ENCODE measurements at regions not wholly inside any gene's neighbourhood (a gene's known extent, or its start where the extent isn't known, plus 50 kb on each side); places are given as distances from the start of the nearest gene placed in this dataset.

DNA sequence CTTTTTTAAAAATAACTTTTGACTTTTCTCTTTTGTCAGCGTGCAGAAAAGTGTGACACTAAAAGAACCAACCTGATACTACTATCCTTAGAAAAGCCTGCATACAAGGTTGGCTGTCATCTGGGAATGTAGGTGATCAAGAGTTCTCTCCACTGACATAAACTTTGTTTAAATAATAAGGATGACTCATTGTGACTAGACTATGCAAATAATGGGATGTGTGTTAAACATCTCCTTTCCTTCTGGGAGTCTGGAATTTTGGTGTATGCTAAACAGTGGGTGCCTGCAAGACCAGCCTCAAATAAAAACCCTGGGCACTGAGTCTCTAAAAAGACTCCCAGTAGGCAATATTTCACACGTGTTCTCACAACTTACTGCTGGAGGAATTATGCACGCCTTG lies 373.4 kb downstream of the CNTNAP4 start:
- TF ChIP-seq, protein P1, sequence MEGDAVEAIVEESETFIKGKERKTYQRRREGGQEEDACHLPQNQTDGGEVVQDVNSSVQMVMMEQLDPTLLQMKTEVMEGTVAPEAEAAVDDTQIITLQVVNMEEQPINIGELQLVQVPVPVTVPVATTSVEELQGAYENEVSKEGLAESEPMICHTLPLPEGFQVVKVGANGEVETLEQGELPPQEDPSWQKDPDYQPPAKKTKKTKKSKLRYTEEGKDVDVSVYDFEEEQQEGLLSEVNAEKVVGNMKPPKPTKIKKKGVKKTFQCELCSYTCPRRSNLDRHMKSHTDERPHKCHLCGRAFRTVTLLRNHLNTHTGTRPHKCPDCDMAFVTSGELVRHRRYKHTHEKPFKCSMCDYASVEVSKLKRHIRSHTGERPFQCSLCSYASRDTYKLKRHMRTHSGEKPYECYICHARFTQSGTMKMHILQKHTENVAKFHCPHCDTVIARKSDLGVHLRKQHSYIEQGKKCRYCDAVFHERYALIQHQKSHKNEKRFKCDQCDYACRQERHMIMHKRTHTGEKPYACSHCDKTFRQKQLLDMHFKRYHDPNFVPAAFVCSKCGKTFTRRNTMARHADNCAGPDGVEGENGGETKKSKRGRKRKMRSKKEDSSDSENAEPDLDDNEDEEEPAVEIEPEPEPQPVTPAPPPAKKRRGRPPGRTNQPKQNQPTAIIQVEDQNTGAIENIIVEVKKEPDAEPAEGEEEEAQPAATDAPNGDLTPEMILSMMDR (IDR thresholded peaks at IDR 0.05), result no peak
- TF ChIP-seq POLR2A (IDR thresholded peaks at IDR 0.05) (no peak), POLR2AphosphoS5 (IDR thresholded peaks at IDR 0.05) (no peak), EP300 (IDR thresholded peaks at IDR 0.05) (no peak)

Data from stomach (tissue), 4 donors.